A673 (cell line): ENCODE measurements at regions not wholly inside any gene's neighbourhood (a gene's known extent, or its start where the extent isn't known, plus 50 kb on each side); places are given as distances from the start of the nearest gene placed in this dataset.

Source experiments
- EZH2 ChIP-seq: fragments of 200-600 bp; sonication (generic); IDR thresholded peaks from 2 replicates; pipeline ENCODE4 v1.6.1; 2017; ENCODE audit warnings: borderline replicate concordance, low read depth, mild to moderate bottlenecking, mixed read lengths, antibody characterized with exemption, low read length; ENCODE audit not compliant: poor library complexity, severe bottlenecking
- TF ChIP-seq, protein P1 (sequence below): fragments of 300-800, 200-600 bp; sonication (generic); conservative IDR thresholded peaks from 2 replicates; pipeline ENCODE4 v1.5.1; 2017; ENCODE audit warnings: low read depth, mild to moderate bottlenecking, antibody characterized with exemption, low read length, moderate library complexity, mixed read lengths

DNA sequence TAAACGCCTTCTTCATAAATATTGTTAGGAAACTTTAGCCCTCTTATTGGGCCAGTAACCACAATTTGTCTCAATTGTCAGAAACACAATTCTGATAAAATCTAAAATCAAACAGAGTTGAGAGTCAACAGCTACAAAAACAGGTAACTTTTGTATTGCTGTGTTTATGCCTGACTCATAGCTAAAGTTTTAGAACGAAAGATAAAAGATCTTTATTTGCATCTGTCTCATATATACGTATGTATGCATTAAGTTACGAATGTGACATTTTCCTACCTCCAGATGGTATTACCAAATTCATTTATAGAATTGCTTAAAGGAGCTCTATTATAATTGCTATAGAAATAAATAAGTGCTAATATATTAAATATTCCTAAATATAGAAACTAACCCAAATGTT lies 887.9 kb upstream of the NDST4 start:
- TF ChIP-seq, protein P1, sequence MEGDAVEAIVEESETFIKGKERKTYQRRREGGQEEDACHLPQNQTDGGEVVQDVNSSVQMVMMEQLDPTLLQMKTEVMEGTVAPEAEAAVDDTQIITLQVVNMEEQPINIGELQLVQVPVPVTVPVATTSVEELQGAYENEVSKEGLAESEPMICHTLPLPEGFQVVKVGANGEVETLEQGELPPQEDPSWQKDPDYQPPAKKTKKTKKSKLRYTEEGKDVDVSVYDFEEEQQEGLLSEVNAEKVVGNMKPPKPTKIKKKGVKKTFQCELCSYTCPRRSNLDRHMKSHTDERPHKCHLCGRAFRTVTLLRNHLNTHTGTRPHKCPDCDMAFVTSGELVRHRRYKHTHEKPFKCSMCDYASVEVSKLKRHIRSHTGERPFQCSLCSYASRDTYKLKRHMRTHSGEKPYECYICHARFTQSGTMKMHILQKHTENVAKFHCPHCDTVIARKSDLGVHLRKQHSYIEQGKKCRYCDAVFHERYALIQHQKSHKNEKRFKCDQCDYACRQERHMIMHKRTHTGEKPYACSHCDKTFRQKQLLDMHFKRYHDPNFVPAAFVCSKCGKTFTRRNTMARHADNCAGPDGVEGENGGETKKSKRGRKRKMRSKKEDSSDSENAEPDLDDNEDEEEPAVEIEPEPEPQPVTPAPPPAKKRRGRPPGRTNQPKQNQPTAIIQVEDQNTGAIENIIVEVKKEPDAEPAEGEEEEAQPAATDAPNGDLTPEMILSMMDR, result no peak
- no peak for TF ChIP-seq EZH2
